HEK293 (cell line): ENCODE measurements at regions not wholly inside any gene's neighbourhood (a gene's known extent, or its start where the extent isn't known, plus 50 kb on each side); places are given as distances from the start of the nearest gene placed in this dataset.

Experiments used
- CTCF ChIA-PET: fragments of 350-600 bp; formaldehyde crosslinking; extraction: SDS; loops from one replicate; lab custom pipeline; 2021; ENCODE audit warnings: antibody characterized with exemption; lab: Yijun Ruan, JAX
- POLR2A ChIA-PET: fragments of 300-600 bp; formaldehyde crosslinking; extraction: SDS; loops from one replicate; lab custom pipeline; 2020; ENCODE audit warnings: antibody characterized with exemption, inconsistent platforms; lab: Yijun Ruan, JAX
- H3K27ac ChIP-seq: fragments of 200-500 bp; sonication (Bioruptor generic); 2 replicates; pipeline ENCODE4 v1.5.1; 2014; ENCODE audit warnings: low read depth, low read length, control low read depth, inconsistent platforms; ENCODE audit errors: extremely low read depth
- H3K36me3 ChIP-seq, 2 experiments: fragments of 200-500 bp in 1 of 2; sonication (Bioruptor generic) in 1 of 2; 1 replicate in 1 of 2; 2 replicates in 1 of 2; pipeline ENCODE4 v1.5.1; 2014 to 2017; ENCODE audit warnings: inconsistent platforms in 2 of 2, low read length in 2 of 2; ENCODE audit not compliant: control insufficient read depth in 2 of 2, insufficient read depth in 1 of 2
- H3K4me1 ChIP-seq: fragments of 200-500 bp; sonication (Bioruptor generic); 2 replicates; pipeline ENCODE4 v1.5.1; 2014; ENCODE audit warnings: mild to moderate bottlenecking, low read length, inconsistent platforms; ENCODE audit not compliant: control insufficient read depth, insufficient read depth
- H3K4me3 ChIP-seq: 2 replicates; pipeline ENCODE4 v1.5.1; 2011; ENCODE audit warnings: low read depth, mild to moderate bottlenecking, control low read depth, low read length, moderate library complexity
- H3K9me3 ChIP-seq: fragments of 200-500 bp; sonication (Bioruptor generic); 2 replicates; pipeline ENCODE4 v1.5.1; 2014; ENCODE audit warnings: low read depth, low read length, inconsistent platforms; ENCODE audit not compliant: control insufficient read depth, insufficient read depth
- FEZF1 ChIP-seq: fragments of 450-650 bp; formaldehyde crosslinking; IDR thresholded peaks from 2 replicates; pipeline ENCODE4 v1.5.1; 2016; ENCODE audit warnings: missing biosample characterization, missing genetic modification characterization
- GLI2 ChIP-seq: fragments of 450-650 bp; formaldehyde crosslinking; IDR thresholded peaks from 2 replicates; pipeline ENCODE4; 2017; ENCODE audit warnings: missing biosample characterization, missing genetic modification characterization, low read depth, borderline replicate concordance
- GLIS2 ChIP-seq: fragments of 450-650 bp; formaldehyde crosslinking; IDR thresholded peaks from 2 replicates; pipeline ENCODE4 v1.5.1; 2016; ENCODE audit warnings: missing biosample characterization, missing genetic modification characterization
- WT1 ChIP-seq: fragments of 450-650 bp; formaldehyde crosslinking; IDR thresholded peaks from 2 replicates; pipeline ENCODE4 v1.5.1; 2016; ENCODE audit warnings: missing biosample characterization, missing genetic modification characterization
- YY2 ChIP-seq: fragments of 450-650 bp; formaldehyde crosslinking; IDR thresholded peaks from 2 replicates; pipeline ENCODE4 v1.5.1; 2016; ENCODE audit warnings: missing biosample characterization, missing genetic modification characterization
- ZNF221 ChIP-seq: fragments of 450-650 bp; formaldehyde crosslinking; IDR thresholded peaks from 2 replicates; pipeline ENCODE4 v1.5.1; 2017; ENCODE audit warnings: missing biosample characterization, missing genetic modification characterization, borderline replicate concordance
- ZNF292 ChIP-seq: fragments of 450-650 bp; formaldehyde crosslinking; IDR thresholded peaks from 2 replicates; pipeline ENCODE4 v1.5.1; 2016; ENCODE audit warnings: low read depth, missing biosample characterization, missing genetic modification characterization, borderline replicate concordance
- ZNF350 ChIP-seq: fragments of 450-650 bp; formaldehyde crosslinking; IDR thresholded peaks from 2 replicates; pipeline ENCODE4 v1.5.0; 2017; ENCODE audit warnings: missing biosample characterization, mild to moderate bottlenecking, missing genetic modification characterization
- ZNF514 ChIP-seq: fragments of 450-650 bp; formaldehyde crosslinking; IDR thresholded peaks from 2 replicates; pipeline ENCODE4 v1.5.1; 2016; ENCODE audit warnings: missing biosample characterization, missing genetic modification characterization
- ZNF521 ChIP-seq: fragments of 450-650 bp; formaldehyde crosslinking; IDR thresholded peaks from 2 replicates; pipeline ENCODE4 v1.5.1; 2017; ENCODE audit warnings: missing biosample characterization, mild to moderate bottlenecking, missing genetic modification characterization
- ZNF704 ChIP-seq: fragments of 450-650 bp; formaldehyde crosslinking; IDR thresholded peaks from 2 replicates; pipeline ENCODE4 v1.5.1; 2016; ENCODE audit warnings: missing biosample characterization, missing genetic modification characterization
- ZNF768 ChIP-seq: fragments of 450-650 bp; formaldehyde crosslinking; IDR thresholded peaks from 2 replicates; pipeline ENCODE4 v1.5.1; 2018; ENCODE audit warnings: missing biosample characterization, mild to moderate bottlenecking, missing genetic modification characterization
- ZNF776 ChIP-seq: fragments of 450-650 bp; formaldehyde crosslinking; IDR thresholded peaks from 2 replicates; pipeline ENCODE4 v1.5.0; 2017; ENCODE audit warnings: missing biosample characterization, missing genetic modification characterization, borderline replicate concordance
- ZSCAN30 ChIP-seq: fragments of 450-650 bp; IDR thresholded peaks from 2 replicates; pipeline ENCODE4 v1.5.1; 2018; ENCODE audit warnings: missing biosample characterization, mild to moderate bottlenecking, missing genetic modification characterization, moderate library complexity
- TF ChIP-seq, protein P1 (sequence below): fragments of 450-650 bp; formaldehyde crosslinking; IDR thresholded peaks from 2 replicates; pipeline ENCODE4 v1.5.1; 2017; ENCODE audit warnings: missing biosample characterization, missing genetic modification characterization
- TF ChIP-seq, protein P2 (sequence below): fragments of 450-650 bp; formaldehyde crosslinking; IDR thresholded peaks from 2 replicates; pipeline ENCODE4 v1.5.1; 2017; ENCODE audit warnings: missing biosample characterization, missing genetic modification characterization
- TF ChIP-seq, protein P3 (sequence below): fragments of 450-650 bp; formaldehyde crosslinking; IDR thresholded peaks from 2 replicates; pipeline ENCODE4 v1.5.1; 2016; ENCODE audit warnings: missing biosample characterization, missing genetic modification characterization
- TF ChIP-seq, protein P4 (sequence below): fragments of 450-650 bp; formaldehyde crosslinking; IDR thresholded peaks from 2 replicates; pipeline ENCODE4 v1.5.1; 2016; ENCODE audit warnings: missing biosample characterization, missing genetic modification characterization
- TF ChIP-seq, protein P5 (sequence below): fragments of 450-650 bp; formaldehyde crosslinking; conservative IDR thresholded peaks from 2 replicates; pipeline ENCODE4 v1.5.1; 2016; ENCODE audit warnings: low read depth, missing biosample characterization, missing genetic modification characterization
- TF ChIP-seq, protein P6 (sequence below): fragments of 450-650 bp; formaldehyde crosslinking; IDR thresholded peaks from 2 replicates; pipeline ENCODE4; 2016; ENCODE audit warnings: missing biosample characterization, missing genetic modification characterization

GRCh38 chr4:110710070-110710469 is 87.2 kb upstream of the PITX2 start:
- ChIA-PET POLR2A (no interaction called here), CTCF (no interaction called here)
- Histone ChIP-seq H3K4me3 (no peak overlapping the region), H3K36me3 (no peaks in the 10 kb centered on the region), H3K9me3 (no peaks in the 10 kb centered on the region), H3K27ac (no peak overlapping the region), H3K4me1 (no peaks in the 10 kb centered on the region)
- TF ChIP-seq ZNF350 (peak; percentile 50; the same call in 1 of the 2 replicates), FEZF1 (tag by site-specific recombination) (peak; percentile 63), GLIS2 (no peak), YY2 (tag by site-specific recombination) (0 out of 2 replicates have a peak, but pooled peaks have one; percentile 26), ZNF221 (no peak), ZNF768 (tag by site-specific recombination) (no peak), GLI2 (tag by site-specific recombination) (no peak), ZNF514 (no peak), ZSCAN30 (tag by site-specific recombination) (peak; percentile 39; the same call in 1 of the 2 replicates)
- TF ChIP-seq, protein P1, sequence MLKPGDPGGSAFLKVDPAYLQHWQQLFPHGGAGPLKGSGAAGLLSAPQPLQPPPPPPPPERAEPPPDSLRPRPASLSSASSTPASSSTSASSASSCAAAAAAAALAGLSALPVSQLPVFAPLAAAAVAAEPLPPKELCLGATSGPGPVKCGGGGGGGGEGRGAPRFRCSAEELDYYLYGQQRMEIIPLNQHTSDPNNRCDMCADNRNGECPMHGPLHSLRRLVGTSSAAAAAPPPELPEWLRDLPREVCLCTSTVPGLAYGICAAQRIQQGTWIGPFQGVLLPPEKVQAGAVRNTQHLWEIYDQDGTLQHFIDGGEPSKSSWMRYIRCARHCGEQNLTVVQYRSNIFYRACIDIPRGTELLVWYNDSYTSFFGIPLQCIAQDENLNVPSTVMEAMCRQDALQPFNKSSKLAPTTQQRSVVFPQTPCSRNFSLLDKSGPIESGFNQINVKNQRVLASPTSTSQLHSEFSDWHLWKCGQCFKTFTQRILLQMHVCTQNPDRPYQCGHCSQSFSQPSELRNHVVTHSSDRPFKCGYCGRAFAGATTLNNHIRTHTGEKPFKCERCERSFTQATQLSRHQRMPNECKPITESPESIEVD (tag by site-specific recombination): peak; percentile 49
- TF ChIP-seq, protein P2, sequence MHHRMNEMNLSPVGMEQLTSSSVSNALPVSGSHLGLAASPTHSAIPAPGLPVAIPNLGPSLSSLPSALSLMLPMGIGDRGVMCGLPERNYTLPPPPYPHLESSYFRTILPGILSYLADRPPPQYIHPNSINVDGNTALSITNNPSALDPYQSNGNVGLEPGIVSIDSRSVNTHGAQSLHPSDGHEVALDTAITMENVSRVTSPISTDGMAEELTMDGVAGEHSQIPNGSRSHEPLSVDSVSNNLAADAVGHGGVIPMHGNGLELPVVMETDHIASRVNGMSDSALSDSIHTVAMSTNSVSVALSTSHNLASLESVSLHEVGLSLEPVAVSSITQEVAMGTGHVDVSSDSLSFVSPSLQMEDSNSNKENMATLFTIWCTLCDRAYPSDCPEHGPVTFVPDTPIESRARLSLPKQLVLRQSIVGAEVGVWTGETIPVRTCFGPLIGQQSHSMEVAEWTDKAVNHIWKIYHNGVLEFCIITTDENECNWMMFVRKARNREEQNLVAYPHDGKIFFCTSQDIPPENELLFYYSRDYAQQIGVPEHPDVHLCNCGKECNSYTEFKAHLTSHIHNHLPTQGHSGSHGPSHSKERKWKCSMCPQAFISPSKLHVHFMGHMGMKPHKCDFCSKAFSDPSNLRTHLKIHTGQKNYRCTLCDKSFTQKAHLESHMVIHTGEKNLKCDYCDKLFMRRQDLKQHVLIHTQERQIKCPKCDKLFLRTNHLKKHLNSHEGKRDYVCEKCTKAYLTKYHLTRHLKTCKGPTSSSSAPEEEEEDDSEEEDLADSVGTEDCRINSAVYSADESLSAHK (tag by site-specific recombination): peak; percentile 73
- TF ChIP-seq, all 188 proteins: peak for 6

- POLR2A ChIA-PET: no interaction called here
- Histone ChIP-seq H3K27ac (no peak overlapping the region), H3K9me3 (no peaks in the 10 kb centered on the region), H3K4me1 (no peaks in the 10 kb centered on the region), H3K36me3 (no peaks in the 10 kb centered on the region), H3K4me3 (no peak overlapping the region)
- CTCF ChIA-PET: no interaction called here
- TF ChIP-seq, protein P3, sequence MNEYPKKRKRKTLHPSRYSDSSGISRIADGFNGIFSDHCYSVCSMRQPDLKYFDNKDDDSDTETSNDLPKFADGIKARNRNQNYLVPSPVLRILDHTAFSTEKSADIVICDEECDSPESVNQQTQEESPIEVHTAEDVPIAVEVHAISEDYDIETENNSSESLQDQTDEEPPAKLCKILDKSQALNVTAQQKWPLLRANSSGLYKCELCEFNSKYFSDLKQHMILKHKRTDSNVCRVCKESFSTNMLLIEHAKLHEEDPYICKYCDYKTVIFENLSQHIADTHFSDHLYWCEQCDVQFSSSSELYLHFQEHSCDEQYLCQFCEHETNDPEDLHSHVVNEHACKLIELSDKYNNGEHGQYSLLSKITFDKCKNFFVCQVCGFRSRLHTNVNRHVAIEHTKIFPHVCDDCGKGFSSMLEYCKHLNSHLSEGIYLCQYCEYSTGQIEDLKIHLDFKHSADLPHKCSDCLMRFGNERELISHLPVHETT (tag by site-specific recombination): no peak
- TF ChIP-seq, protein P4, sequence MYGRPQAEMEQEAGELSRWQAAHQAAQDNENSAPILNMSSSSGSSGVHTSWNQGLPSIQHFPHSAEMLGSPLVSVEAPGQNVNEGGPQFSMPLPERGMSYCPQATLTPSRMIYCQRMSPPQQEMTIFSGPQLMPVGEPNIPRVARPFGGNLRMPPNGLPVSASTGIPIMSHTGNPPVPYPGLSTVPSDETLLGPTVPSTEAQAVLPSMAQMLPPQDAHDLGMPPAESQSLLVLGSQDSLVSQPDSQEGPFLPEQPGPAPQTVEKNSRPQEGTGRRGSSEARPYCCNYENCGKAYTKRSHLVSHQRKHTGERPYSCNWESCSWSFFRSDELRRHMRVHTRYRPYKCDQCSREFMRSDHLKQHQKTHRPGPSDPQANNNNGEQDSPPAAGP (tag by site-specific recombination): no peak
- TF ChIP-seq, protein P5, sequence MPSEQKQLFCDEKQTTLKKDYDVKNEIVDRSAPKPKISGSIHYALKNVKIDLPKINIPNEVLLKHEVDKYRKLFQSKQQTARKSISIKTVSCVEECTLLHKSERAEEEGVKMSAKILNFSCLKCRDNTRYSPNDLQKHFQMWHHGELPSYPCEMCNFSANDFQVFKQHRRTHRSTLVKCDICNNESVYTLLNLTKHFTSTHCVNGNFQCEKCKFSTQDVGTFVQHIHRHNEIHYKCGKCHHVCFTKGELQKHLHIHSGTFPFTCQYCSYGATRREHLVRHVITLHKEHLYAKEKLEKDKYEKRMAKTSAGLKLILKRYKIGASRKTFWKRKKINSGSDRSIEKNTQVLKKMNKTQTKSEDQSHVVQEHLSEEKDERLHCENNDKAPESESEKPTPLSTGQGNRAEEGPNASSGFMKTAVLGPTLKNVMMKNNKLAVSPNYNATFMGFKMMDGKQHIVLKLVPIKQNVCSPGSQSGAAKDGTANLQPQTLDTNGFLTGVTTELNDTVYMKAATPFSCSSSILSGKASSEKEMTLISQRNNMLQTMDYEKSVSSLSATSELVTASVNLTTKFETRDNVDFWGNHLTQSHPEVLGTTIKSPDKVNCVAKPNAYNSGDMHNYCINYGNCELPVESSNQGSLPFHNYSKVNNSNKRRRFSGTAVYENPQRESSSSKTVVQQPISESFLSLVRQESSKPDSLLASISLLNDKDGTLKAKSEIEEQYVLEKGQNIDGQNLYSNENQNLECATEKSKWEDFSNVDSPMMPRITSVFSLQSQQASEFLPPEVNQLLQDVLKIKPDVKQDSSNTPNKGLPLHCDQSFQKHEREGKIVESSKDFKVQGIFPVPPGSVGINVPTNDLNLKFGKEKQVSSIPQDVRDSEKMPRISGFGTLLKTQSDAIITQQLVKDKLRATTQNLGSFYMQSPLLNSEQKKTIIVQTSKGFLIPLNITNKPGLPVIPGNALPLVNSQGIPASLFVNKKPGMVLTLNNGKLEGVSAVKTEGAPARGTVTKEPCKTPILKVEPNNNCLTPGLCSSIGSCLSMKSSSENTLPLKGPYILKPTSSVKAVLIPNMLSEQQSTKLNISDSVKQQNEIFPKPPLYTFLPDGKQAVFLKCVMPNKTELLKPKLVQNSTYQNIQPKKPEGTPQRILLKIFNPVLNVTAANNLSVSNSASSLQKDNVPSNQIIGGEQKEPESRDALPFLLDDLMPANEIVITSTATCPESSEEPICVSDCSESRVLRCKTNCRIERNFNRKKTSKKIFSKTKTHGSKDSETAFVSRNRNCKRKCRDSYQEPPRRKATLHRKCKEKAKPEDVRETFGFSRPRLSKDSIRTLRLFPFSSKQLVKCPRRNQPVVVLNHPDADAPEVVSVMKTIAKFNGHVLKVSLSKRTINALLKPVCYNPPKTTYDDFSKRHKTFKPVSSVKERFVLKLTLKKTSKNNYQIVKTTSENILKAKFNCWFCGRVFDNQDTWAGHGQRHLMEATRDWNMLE (tag by site-specific recombination): no peak
- TF ChIP-seq ZNF776 (tag by site-specific recombination) (no peak), WT1 (tag by site-specific recombination) (no peak), ZNF292 (no peak), YY2 (tag by site-specific recombination) (no peak), ZNF704 (tag by site-specific recombination) (no peak), ZNF521 (tag by site-specific recombination) (no peak)
- TF ChIP-seq, protein P6, sequence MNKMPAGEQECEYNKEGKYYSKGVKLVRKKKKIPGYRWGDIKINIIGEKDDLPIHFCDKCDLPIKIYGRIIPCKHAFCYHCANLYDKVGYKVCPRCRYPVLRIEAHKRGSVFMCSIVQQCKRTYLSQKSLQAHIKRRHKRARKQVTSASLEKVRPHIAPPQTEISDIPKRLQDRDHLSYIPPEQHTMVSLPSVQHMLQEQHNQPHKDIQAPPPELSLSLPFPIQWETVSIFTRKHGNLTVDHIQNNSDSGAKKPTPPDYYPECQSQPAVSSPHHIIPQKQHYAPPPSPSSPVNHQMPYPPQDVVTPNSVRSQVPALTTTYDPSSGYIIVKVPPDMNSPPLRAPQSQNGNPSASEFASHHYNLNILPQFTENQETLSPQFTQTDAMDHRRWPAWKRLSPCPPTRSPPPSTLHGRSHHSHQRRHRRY (tag by site-specific recombination): no peak
Observed at GRCh38 chr4:110712486-110712885, 89.6 kb upstream of the PITX2 start.
